Adrenal gland (tissue), 5 donors: ENCODE measurements at regions not wholly inside any gene's neighbourhood (a gene's known extent, or its start where the extent isn't known, plus 50 kb on each side); places are given as distances from the start of the nearest gene placed in this dataset.

Experiments used
- POLR2A ChIP-seq, 2 donors: fragments of 450-650 bp; IDR thresholded peaks; one replicate each; pipeline ENCODE4 v1.6.1; 2017; ENCODE audit warnings: antibody characterized with exemption in 2 of 2, mild to moderate bottlenecking in 2 of 2, moderate library complexity in 1 of 2
- TF ChIP-seq, protein P1 (sequence below), 6 experiments: fragments of 450-650 bp in 4 of 6; fragments of 200-600 bp in 2 of 6; sonication (generic) in 1 of 6; IDR thresholded peaks; 1 replicate in 5 of 6; 2 replicates in 1 of 6; pipeline versions ENCODE4 v1.5.1 to v1.8.0; 2016 to 2021; ENCODE audit warnings: antibody characterized with exemption in 6 of 6, mild to moderate bottlenecking in 2 of 6, moderate library complexity in 1 of 6
- donor health status: DM: no; HTN: no; CAD: no.

DNA sequence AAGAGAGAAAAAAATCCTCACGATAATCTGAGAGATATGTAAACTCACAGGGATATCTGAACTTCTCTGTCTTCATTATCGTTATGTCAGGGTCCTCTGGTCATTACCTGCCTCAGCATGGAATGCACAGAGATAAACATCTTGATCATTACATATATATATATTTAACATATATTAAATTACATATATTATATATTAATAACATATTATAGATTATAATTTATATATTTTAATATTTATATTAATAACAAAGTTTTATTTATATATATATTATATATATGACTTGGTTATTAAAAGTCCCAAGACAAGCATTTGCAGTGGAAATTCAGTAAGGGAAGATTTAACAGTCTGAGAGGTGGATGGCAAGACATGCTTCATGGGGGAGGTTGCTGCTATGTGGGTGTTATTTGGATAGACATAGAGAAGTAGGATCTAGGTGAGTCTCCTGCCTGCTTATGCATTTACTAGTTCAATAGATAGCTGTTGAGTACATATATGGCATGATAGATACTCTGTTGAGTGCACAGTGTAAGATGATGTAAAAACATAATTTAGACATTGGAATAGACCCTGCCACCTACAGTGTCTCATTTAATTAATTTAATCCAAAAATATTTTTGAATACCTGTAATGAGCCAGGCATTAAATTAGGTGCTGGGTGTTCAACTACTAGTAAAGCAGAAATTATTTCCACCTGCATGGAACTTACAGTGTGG lies 255.2 kb downstream of the RAD51AP2 start:
- TF ChIP-seq POLR2A (IDR thresholded peaks at IDR 0.05), result no peak
- TF ChIP-seq, protein P1, sequence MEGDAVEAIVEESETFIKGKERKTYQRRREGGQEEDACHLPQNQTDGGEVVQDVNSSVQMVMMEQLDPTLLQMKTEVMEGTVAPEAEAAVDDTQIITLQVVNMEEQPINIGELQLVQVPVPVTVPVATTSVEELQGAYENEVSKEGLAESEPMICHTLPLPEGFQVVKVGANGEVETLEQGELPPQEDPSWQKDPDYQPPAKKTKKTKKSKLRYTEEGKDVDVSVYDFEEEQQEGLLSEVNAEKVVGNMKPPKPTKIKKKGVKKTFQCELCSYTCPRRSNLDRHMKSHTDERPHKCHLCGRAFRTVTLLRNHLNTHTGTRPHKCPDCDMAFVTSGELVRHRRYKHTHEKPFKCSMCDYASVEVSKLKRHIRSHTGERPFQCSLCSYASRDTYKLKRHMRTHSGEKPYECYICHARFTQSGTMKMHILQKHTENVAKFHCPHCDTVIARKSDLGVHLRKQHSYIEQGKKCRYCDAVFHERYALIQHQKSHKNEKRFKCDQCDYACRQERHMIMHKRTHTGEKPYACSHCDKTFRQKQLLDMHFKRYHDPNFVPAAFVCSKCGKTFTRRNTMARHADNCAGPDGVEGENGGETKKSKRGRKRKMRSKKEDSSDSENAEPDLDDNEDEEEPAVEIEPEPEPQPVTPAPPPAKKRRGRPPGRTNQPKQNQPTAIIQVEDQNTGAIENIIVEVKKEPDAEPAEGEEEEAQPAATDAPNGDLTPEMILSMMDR (IDR thresholded peaks at IDR 0.05), result no peak
